ENCODE measurements at regions not wholly inside any gene's neighbourhood (a gene's known extent, or its start where the extent isn't known, plus 50 kb on each side); places are given as distances from the start of the nearest gene placed in this dataset.

GRCh38 chr9:107989099-107989498, 499.5 kb upstream of the KLF4 start:
- TF ChIP-seq, protein P1, sequence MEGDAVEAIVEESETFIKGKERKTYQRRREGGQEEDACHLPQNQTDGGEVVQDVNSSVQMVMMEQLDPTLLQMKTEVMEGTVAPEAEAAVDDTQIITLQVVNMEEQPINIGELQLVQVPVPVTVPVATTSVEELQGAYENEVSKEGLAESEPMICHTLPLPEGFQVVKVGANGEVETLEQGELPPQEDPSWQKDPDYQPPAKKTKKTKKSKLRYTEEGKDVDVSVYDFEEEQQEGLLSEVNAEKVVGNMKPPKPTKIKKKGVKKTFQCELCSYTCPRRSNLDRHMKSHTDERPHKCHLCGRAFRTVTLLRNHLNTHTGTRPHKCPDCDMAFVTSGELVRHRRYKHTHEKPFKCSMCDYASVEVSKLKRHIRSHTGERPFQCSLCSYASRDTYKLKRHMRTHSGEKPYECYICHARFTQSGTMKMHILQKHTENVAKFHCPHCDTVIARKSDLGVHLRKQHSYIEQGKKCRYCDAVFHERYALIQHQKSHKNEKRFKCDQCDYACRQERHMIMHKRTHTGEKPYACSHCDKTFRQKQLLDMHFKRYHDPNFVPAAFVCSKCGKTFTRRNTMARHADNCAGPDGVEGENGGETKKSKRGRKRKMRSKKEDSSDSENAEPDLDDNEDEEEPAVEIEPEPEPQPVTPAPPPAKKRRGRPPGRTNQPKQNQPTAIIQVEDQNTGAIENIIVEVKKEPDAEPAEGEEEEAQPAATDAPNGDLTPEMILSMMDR (IDR thresholded peaks at IDR 0.05): no peak
- no peak for TF ChIP-seq EP300 (IDR thresholded peaks at IDR 0.05)
